IPS DF 4.7 (cell line): ENCODE measurements at regions not wholly inside any gene's neighbourhood (a gene's known extent, or its start where the extent isn't known, plus 50 kb on each side); places are given as distances from the start of the nearest gene placed in this dataset.

Source experiments
- DNase-seq: peaks from one replicate; pipeline ENCODE4 v3.0.0-alpha.2; 2013; ENCODE audit warnings: low spot score; ENCODE audit errors: extremely low read depth

DNA sequence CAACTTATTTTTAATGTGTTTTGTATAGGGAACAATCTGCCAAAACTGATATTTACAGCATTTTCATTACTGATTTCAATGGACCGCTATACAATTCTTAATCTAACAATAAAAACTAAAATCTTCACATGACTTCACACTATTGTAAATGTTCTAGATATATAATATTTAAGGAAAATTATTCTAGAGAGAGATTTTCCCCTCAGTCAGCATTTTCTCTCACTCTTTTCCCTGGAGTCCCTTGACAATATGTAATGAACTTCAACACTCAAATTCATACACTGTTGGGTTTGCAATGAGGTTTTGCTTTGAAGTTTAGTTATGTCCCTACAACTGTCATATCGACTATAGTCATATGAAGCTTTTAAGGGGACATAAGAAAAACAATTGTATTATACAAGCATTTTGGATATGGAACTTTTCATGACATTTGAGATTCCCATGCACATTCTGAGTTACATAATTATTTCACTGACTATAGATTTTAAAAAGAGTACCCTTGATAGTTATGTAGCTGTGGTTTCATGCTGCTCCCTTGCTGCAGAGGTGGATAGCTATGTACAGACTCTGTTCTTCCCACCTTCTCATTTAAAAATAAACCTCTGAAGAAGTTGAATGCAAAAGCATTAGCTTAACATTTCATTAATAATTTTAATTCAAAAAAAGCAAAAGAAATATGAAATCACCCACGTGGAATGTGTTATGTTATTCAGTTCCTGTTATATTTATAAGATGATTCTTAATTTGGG is 338.5 kb downstream of the AKAIN1 start:
- no peak for DNase-seq

DNA sequence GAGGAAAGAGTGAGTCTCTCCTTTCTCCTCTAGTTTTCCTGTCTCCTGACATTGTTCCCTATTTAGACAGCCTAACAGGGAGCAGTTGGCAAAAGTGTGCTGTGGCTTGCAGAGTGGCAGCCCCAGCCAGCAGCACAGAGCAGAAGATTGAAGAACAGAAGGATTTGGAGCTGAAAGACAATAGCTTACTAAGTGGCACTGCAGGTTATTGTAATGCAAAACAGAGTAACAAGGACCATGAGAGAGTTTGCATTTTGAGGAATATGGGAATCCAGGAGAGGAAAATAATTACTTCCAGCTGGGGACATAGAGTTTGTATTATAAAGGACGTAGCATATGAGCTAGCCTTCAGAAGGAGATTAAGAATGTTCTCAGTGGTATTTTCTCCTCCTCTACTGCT is 342.4 kb downstream of the AKAIN1 start:
- peak; percentile 33 for DNase-seq

DNA sequence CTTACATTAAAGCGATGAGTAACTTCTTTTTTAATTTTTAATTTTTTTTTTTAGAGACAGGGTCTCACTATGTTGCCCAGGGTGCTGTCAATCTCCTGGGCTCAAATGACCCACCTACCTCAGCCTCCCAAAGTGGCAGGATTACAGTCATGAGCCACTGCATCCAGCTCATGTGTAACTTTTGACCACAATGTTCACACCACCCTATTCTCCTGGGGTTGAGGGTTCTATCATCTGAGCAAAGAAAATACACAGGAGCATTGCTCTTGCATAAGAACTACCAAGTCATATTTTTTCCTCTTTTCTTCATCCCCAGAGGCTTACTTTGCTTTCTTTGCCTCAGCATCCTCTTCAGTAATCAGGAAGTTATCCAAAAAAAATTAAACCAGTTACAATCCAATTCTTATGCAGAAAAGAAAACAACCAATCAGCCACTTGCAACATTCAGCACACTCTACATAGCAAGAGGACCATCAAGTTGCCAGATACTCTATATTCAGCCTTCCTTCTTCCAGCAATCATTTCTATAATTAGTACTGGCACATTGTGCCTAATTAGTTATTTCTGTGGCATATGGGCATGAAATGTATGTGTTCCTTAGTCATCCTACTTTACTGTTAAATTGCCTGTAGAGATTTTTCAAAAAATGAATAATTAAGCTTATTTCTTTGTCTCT is 345.6 kb downstream of the AKAIN1 start:
- DNase-seq: no peak

- DNase-seq: no peak
Observed at GRCh38 chr18:4847056-4847455, 350.0 kb downstream of the AKAIN1 start.

DNA sequence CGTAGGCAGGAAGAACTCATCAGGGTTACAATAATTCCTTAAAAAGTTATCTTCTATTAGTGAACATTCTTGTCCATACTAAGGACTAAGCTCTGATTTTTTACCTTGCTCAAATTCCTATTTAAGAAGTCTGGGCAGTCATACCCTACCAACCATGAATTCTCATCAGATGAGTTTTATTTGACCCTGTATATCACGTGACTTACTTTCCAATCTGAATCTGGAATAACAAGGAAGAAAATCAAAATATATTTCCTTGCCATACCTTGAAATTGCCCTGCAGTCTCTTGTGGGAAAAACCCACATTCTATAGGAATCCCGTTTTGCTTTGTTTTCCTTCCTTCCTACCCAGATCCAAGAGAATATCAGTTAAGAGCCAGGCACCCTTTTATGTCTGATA is 352.7 kb downstream of the AKAIN1 start:
- no peak for DNase-seq

GRCh38 chr18:4843771-4844170 is 353.3 kb downstream of the AKAIN1 start:
- no peak for DNase-seq

DNA sequence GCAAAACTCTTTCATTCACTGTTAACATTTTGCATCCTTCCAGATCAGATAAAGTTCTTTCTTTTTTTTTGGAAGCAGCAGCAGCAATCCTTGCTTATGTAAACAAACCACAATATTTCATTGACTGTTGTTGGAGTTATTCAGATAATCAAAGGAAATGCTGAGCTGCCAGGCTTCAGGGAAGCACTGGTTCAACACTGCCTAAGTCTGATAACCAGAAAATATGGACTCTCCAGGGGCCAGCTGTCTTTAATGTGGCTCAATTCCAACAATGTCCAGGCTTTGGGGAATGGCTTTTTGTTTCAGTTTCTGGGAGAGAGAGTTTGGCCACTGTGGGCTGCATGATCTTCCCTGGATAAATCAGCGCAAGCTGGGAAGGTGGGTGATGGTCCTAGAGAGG is 354.3 kb downstream of the AKAIN1 start:
- DNase-seq: no peak

GRCh38 chr18:4842287-4842686 is 354.8 kb downstream of the AKAIN1 start:
- no peak for DNase-seq

- DNase-seq: no peak
Observed at GRCh38 chr18:4839639-4840038, 357.4 kb downstream of the AKAIN1 start.

- no peak for DNase-seq
Observed at GRCh38 chr18:4836141-4836540, 360.9 kb downstream of the AKAIN1 start.

DNA sequence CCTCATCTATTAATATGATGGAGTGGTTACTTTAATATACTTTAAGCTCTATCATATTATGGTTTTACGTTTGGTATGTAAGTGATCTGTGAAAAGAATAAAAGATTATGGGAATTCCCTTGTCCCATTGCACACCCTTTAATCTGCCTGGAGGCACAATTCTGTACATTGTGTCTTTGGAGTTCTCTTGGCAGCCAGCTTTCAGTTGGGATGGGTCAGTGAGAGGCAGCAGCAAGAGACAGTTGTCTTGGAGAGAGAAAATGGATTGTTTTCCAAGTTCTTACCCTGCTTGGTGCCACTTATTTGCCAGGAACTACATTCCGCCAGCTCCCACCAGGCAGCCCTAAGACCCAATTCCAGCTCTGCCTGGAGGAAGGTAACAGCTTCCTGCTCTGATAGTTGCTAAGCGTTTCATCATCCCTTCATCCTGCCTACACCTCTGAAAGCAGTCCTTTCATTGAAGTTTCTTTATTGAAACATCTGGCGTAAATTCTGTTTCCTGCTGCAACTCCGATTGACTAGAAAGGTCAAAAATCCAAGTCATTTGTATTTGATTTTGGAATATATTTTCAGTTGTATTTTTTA is 365.2 kb downstream of the AKAIN1 start:
- DNase-seq: no peak

DNA sequence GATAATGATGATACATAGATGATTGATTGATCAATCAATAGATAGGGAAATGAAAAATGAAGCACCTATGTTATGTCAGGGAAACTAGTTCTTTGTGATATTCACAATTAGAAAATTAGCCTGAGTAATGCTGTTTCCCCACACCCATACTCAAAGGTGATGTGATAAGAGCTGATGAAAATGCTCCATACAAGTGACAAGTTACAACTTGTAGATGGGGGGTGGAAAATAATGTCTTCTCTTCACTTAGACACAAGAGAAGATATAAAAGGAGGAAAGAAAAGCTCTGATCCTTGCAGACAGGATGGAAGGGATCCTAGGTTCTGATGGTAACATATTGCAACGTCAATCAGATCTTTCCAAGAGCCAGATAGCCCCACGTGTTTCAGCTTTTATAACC is 365.9 kb downstream of the AKAIN1 start:
- DNase-seq: no peak

GRCh38 chr18:4823091-4823490 is 368.0 kb upstream of the DLGAP1 start:
- no peak for DNase-seq

- DNase-seq: no peak
Observed at GRCh38 chr18:4821801-4822200, 366.7 kb upstream of the DLGAP1 start.

- DNase-seq: no peak
Observed at GRCh38 chr18:4817665-4818064, 362.6 kb upstream of the DLGAP1 start.

DNA sequence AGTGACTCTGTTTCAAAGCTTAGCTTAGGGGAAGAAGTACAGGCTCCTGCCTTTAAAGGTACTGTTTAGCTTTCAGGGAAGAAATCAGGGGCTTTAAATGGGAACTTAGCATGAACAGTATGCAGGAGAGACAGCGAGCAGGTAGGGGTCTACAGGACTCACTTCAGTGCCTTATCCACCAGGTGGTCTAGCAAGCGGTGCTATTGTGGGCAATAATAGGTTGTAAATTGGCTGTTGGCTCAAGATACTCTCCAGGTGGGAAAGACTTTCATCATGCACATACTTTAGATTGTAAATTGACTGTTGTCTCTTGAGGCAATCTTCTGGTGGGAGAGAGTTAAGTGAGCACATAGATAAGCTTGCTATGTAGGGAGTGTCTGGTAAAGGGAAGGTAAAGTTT is 358.6 kb upstream of the DLGAP1 start:
- DNase-seq: no peak

DNA sequence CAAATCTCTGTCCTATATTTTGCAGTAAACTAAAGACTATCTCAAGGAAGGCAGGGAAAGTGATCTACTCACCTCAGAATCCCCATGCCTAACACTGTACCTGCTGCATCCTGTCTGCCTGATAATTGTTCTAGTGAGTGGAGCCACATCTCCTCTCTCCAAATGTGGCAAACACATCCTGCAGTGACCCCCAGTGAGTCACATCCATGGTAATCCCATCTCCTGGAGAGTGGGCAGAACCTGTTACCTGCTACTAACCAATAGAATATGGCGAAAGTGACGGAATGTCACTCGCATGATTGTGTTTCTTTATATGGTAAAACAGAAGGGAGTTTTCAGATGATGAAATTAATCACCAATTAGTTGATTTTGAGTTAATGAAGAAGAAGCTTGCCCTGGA is 353.8 kb upstream of the DLGAP1 start:
- no peak for DNase-seq

- no peak for DNase-seq
Observed at GRCh38 chr18:4807604-4808293, 352.6 kb upstream of the DLGAP1 start.

DNA sequence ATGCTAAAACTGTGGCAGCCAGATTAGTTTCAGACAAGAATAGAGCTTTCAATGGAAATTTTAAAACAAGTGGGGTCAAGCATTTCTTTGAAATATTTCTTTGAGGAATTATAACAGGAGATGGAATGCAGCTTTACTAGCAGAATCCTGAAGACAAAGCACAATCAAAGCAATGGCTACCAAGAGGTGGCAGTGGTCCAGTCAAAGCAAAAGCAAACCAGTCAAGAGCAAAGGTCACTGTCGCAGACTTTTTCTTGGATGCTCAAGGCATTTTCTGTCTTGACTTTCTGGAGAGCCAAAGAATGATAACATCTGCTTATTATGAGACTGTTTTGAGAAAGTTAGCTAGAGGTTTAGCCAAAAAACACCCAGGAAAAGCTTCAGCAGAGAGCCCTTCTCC is 351.2 kb upstream of the DLGAP1 start:
- DNase-seq: no peak

DNA sequence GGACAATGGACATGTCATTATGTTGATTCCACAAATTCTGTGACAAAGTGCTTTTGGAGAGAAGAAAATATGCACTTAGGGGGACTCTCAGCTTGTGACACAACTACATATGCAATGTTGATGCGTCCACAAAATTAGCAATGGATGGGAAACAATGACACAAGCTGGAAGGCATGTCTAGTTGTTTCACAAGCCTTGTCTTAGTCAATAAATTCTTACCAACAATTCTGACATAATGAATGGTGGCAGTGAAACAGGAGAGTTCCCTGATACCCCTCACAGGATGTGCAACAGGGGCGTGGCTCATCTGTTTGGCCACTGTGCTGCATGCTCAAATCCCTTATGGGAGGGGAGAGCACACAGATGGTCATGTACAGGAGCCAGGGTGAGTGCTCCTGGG is 347.2 kb upstream of the DLGAP1 start:
- no peak for DNase-seq

GRCh38 chr18:4801151-4801550 is 346.0 kb upstream of the DLGAP1 start:
- DNase-seq: no peak

GRCh38 chr18:4797002-4797685 is 342.0 kb upstream of the DLGAP1 start:
- DNase-seq: no peak
